ENCODE measurements at regions not wholly inside any gene's neighbourhood (a gene's known extent, or its start where the extent isn't known, plus 50 kb on each side); places are given as distances from the start of the nearest gene placed in this dataset.

DNA sequence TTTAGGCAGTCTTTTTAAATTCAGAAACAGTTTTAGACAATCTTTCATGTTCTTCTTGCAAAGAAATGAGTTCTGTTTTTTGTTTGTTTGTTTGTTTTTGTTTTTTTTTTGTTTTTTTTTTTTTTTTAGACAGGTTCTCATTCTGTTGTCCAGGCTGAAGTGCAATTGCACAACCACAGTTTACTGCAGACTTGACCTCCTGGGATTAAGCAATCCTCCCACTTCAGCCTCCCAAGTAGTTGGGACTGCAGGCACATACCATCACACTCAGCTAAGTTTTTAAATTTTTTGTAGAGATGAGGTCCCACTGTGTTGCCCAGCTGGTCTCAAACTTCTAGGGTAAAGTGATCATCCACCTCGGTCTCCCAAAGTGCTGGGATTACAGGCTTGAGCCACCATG lies 96.2 kb downstream of the OTOR start:
- Histone ChIP-seq H3K4me1 (ENCODE audit: insufficient read depth, poor library complexity, severe bottlenecking) (no peaks in the 10 kb centered on the region), H3K36me3 (ENCODE audit: low read depth) (no peaks in the 10 kb centered on the region), H3K4me3 (ENCODE audit: severe bottlenecking) (no peak overlapping the region), H3K27me3 (ENCODE audit: insufficient read depth, poor library complexity, severe bottlenecking) (peaks cover 7% of the 10 kb centered on the region), H3K27ac (ENCODE audit: poor library complexity, severe bottlenecking) (no peak overlapping the region), H3K9me3 (ENCODE audit: severe bottlenecking) (no peaks in the 10 kb centered on the region)
- ATAC-seq (ENCODE audit: low read depth), result no peak
- DNase-seq (ENCODE audit: low spot score), result no peak
- no peak for TF ChIP-seq CTCF (IDR thresholded peaks at IDR 0.05; ENCODE audit: poor library complexity, severe bottlenecking)

- Histone ChIP-seq H3K27ac (ENCODE audit: poor library complexity, severe bottlenecking) (no peak overlapping the region), H3K9me3 (ENCODE audit: severe bottlenecking) (no peaks in the 10 kb centered on the region), H3K36me3 (ENCODE audit: low read depth) (no peaks in the 10 kb centered on the region), H3K27me3 (ENCODE audit: insufficient read depth, poor library complexity, severe bottlenecking) (peaks cover 3% of the 10 kb centered on the region), H3K4me1 (ENCODE audit: insufficient read depth, poor library complexity, severe bottlenecking) (no peaks in the 10 kb centered on the region), H3K4me3 (ENCODE audit: severe bottlenecking) (no peak overlapping the region)
- DNase-seq (ENCODE audit: low spot score) (no peak), ATAC-seq (ENCODE audit: low read depth) (no peak)
- TF ChIP-seq CTCF (IDR thresholded peaks at IDR 0.05; ENCODE audit: poor library complexity, severe bottlenecking), result no peak
These were observed 97.8 kb downstream of the OTOR start for GRCh38 chr20:16846006-16846405.

DNA sequence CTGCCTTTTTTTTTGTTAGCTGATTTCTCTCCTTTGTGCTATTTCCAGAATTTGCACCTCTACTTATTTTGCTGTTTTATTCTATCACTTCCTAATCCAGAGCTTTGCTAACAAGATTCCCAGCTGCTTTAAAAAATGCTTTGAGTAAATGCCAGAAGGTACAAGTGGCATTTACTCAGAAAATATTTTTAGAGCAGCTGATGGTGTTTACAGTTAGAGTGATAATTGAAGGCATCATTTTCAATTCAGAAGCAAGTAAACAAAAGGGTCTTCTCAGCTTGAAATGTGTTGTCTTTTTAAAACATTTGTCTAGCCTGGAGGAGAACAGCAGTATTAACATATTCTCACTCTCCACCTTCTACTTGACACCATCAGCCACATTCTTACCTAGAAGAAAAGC lies 99.9 kb downstream of the OTOR start:
- Histone ChIP-seq H3K36me3 (ENCODE audit: low read depth) (no peaks in the 10 kb centered on the region), H3K4me3 (ENCODE audit: severe bottlenecking) (no peak overlapping the region), H3K9me3 (ENCODE audit: severe bottlenecking) (no peaks in the 10 kb centered on the region), H3K27me3 (ENCODE audit: insufficient read depth, poor library complexity, severe bottlenecking) (peaks cover 5% of the 10 kb centered on the region), H3K27ac (ENCODE audit: poor library complexity, severe bottlenecking) (no peak overlapping the region), H3K4me1 (ENCODE audit: insufficient read depth, poor library complexity, severe bottlenecking) (no peaks in the 10 kb centered on the region)
- TF ChIP-seq CTCF (IDR thresholded peaks at IDR 0.05; ENCODE audit: poor library complexity, severe bottlenecking), result no peak
- no peak for DNase-seq (ENCODE audit: low spot score)
- ATAC-seq (ENCODE audit: low read depth), result no peak

- Histone ChIP-seq H3K9me3 (ENCODE audit: severe bottlenecking) (no peaks in the 10 kb centered on the region), H3K27ac (ENCODE audit: poor library complexity, severe bottlenecking) (no peak overlapping the region), H3K36me3 (ENCODE audit: low read depth) (no peaks in the 10 kb centered on the region), H3K4me1 (ENCODE audit: insufficient read depth, poor library complexity, severe bottlenecking) (no peaks in the 10 kb centered on the region), H3K27me3 (ENCODE audit: insufficient read depth, poor library complexity, severe bottlenecking) (peaks cover 5% of the 10 kb centered on the region), H3K4me3 (ENCODE audit: severe bottlenecking) (no peak overlapping the region)
- no peak for DNase-seq (ENCODE audit: low spot score)
- no peak for ATAC-seq (ENCODE audit: low read depth)
- TF ChIP-seq CTCF (IDR thresholded peaks at IDR 0.05; ENCODE audit: poor library complexity, severe bottlenecking), result no peak
These were observed 100.4 kb downstream of the OTOR start for GRCh38 chr20:16848526-16848925.

GRCh38 chr20:16860914-16861313 lies 112.8 kb downstream of the OTOR start:
- Histone ChIP-seq H3K27ac (ENCODE audit: poor library complexity, severe bottlenecking) (no peak overlapping the region), H3K4me3 (ENCODE audit: severe bottlenecking) (no peak overlapping the region), H3K4me1 (ENCODE audit: insufficient read depth, poor library complexity, severe bottlenecking) (no peaks in the 10 kb centered on the region), H3K36me3 (ENCODE audit: low read depth) (no peaks in the 10 kb centered on the region), H3K27me3 (ENCODE audit: insufficient read depth, poor library complexity, severe bottlenecking) (no peaks in the 10 kb centered on the region), H3K9me3 (ENCODE audit: severe bottlenecking) (no peaks in the 10 kb centered on the region)
- TF ChIP-seq CTCF (IDR thresholded peaks at IDR 0.05; ENCODE audit: poor library complexity, severe bottlenecking), result no peak
- ATAC-seq (ENCODE audit: low read depth) (no peak), DNase-seq (ENCODE audit: low spot score) (no peak)
